ENCODE measurements at regions not wholly inside any gene's neighbourhood (a gene's known extent, or its start where the extent isn't known, plus 50 kb on each side); places are given as distances from the start of the nearest gene placed in this dataset.
A peak's percentile ranks its signal among the peaks of the same experiment; 100 is the strongest.

GRCh38 chr12:69023840-69024239 lies 90.9 kb upstream of the CPM start:
- H3K4me1 ChIP-seq: no peaks in the 10 kb centered on the region
- no peak overlapping the region for H3K4me3 ChIP-seq
- intact Hi-C loops (cut with DNase I): no loop called here
- H3K9me3 ChIP-seq: no peaks in the 10 kb centered on the region
- no peaks in the 10 kb centered on the region for H3K27me3 ChIP-seq (ENCODE audit: low read depth)
- peak overlapping the region; percentile 20 for H3K27ac ChIP-seq
- DNase-seq (no peak), ATAC-seq (peak in 1 of 2 donors; percentile 11)
- no peak for TF ChIP-seq CTCF (IDR thresholded peaks at IDR 0.05)
- H3K36me3 ChIP-seq: no peaks in the 10 kb centered on the region

DNA sequence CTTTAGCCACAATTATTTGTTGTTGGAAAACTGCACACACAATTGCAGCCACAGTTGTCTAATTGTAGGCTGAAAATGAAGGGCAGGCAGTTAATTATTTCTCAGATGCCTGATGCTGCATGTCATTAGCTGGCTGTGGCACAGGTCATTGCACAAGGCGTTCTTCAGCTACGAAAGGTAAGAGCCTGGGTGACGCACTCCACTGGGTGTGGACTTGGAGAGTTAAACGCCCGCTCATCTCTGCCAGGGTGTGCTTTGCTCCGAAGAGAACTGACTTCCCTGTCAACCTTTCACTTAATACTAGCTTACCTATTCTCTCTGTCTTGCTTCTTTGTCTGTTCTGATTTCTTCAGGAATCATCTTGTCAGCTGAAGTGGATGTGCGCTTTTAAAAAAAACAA lies 91.4 kb upstream of the CPM start:
- DNase-seq: peak; percentile 92
- Histone ChIP-seq H3K36me3 (no peaks in the 10 kb centered on the region), H3K9me3 (no peaks in the 10 kb centered on the region), H3K27me3 (ENCODE audit: low read depth) (no peaks in the 10 kb centered on the region), H3K27ac (peak overlapping the region; percentile 42), H3K4me1 (no peaks in the 10 kb centered on the region), H3K4me3 (no peak overlapping the region)
- ATAC-seq: peak; percentile 94 to 99
- intact Hi-C loops (cut with DNase I): no loop called here
- no peak for TF ChIP-seq CTCF (IDR thresholded peaks at IDR 0.05)

GRCh38 chr12:69024907-69025306 lies 91.9 kb upstream of the CPM start:
- Histone ChIP-seq H3K36me3 (no peaks in the 10 kb centered on the region), H3K27me3 (ENCODE audit: low read depth) (no peaks in the 10 kb centered on the region), H3K9me3 (no peaks in the 10 kb centered on the region), H3K27ac (peak overlapping the region; percentile 42), H3K4me1 (no peaks in the 10 kb centered on the region), H3K4me3 (no peak overlapping the region)
- intact Hi-C loops (cut with DNase I): no loop called here
- ATAC-seq (peak in 1 of 2 donors; percentile 61), DNase-seq (no peak)
- no peak for TF ChIP-seq CTCF (IDR thresholded peaks at IDR 0.05)

DNA sequence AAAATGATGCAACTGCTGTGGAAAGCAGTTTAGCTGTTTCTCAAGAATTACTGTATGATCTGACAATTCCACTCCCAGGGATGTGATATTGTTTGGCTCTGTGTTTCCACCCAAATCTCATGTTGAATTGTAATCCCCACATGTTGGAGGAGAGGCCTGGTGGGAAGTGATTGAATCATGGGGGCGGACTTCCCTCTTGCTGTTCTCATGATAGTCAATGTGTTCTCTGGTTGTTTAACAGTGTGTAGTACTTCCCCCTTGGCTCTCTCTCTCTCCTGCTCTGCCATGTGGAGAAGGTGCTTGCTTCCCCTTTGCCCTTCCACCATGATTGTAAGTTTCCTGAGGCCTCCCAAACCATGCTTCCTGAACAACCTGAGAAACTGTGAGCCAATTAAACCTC lies 93.4 kb upstream of the CPM start:
- no peaks in the 10 kb centered on the region for H3K9me3 ChIP-seq
- TF ChIP-seq CTCF (IDR thresholded peaks at IDR 0.05): no peak
- H3K27me3 ChIP-seq (ENCODE audit: low read depth): no peaks in the 10 kb centered on the region
- no peaks in the 10 kb centered on the region for H3K4me1 ChIP-seq
- H3K36me3 ChIP-seq: no peaks in the 10 kb centered on the region
- intact Hi-C loops (cut with DNase I): no loop called here
- no peak overlapping the region for H3K27ac ChIP-seq
- peak in 1 of 2 donors; percentile 51 for ATAC-seq
- no peak overlapping the region for H3K4me3 ChIP-seq
- DNase-seq: no peak

DNA sequence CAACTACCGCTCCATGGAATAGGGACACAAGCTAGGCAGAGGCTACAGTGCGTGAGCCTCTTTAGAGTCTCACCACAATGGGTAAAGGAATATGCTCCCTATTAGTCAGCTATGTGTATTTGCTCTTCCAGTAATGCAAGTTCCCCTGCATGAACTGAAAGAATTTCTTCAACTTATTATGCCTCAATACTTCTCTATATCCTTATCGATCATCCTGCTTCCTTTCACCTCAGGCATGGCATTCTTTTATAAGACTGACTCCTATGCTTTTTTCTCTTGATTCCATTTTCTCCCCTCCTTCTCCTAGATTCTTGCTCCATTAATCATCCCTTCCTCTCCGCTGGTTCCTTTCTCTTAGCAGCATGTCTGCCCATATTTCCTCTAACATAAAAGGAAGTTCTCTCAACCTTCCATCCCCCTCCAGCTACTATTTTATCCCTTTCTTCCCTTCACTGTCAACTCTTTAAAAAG lies 94.5 kb upstream of the CPM start:
- intact Hi-C loops (cut with DNase I): no loop called here
- Histone ChIP-seq H3K4me3 (no peak overlapping the region), H3K4me1 (no peaks in the 10 kb centered on the region), H3K9me3 (no peaks in the 10 kb centered on the region), H3K36me3 (no peaks in the 10 kb centered on the region), H3K27ac (no peak overlapping the region), H3K27me3 (ENCODE audit: low read depth) (no peaks in the 10 kb centered on the region)
- ATAC-seq (no peak), DNase-seq (no peak)
- no peak for TF ChIP-seq CTCF (IDR thresholded peaks at IDR 0.05)
